HG03439 (cell line): ENCODE measurements at regions not wholly inside any gene's neighbourhood (a gene's known extent, or its start where the extent isn't known, plus 50 kb on each side); places are given as distances from the start of the nearest gene placed in this dataset.
A peak's percentile ranks its signal among the peaks of the same experiment; 100 is the strongest.

Experiments used
- ATAC-seq: cut with Tn5 transposase; IDR thresholded peaks from one replicate; pipeline ENCODE4 v1.9.1; 2021; ENCODE audit warnings: mild to moderate bottlenecking, moderate library complexity; ENCODE audit not compliant: unreplicated experiment

DNA sequence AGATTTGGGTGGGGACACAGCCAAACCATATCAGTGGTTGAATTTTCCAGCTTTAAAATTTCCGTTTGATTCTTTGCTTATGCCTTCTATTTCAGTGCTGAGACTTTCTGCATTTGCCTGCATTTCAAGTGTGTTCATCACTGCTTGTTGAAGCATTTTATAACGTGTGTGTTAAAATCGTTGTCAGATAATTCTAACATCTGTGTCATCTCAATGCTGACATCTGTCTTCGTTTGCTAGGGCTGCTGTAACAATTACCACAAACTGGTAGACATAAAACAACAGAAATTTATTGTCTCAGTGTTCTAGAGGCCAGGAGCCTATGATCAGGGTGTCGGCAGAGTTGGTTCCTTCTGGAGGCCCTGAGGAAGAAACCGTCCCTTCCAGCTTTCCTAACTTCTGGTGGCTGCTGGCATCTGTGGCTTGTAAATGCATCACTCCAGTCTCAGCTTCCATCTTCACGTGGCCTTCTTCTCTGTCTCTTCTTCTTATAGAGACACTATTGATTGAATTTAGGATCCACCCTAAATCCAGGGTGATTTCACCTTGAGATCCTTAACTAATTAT, 71.1 kb upstream of the SDK1 start:
- no peak for ATAC-seq

DNA sequence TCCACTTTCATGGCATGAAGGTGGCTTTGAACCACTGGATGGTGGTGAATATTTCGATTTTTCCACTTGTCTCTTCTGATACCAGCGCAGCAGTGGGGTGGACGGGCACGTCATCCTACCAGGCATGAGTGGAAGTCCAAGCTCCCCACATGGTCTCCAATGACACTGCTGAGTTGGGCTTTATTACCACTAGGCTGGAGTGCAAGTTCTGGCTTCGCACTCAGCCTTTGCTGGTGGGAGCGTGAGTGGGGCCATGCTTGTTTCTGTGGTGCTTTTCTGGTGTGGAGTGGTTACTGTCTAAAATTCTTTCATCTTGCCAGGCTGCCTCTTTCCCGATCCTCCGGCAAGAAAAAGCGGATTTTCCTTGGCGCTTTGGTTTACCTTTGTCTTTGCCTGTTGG, 70.1 kb upstream of the SDK1 start:
- no peak for ATAC-seq

DNA sequence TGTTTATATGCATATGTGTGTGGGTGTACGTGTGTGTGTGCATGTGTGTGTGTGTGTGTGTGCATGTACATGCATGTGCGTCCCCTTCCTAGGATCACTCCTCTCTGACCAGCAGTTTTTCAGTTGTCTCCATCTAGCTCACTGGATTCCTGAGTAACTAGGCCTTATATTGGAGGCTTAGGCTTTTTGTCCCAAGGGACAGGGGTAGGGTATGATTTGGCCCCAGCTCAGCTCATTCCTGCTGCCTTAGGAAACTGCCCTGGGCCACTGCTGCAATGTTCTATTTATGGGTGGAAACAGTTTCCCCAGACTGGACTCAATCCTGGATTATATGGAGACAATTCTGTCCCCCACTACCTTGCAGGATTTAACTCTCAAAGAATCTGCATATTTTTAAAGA, 68.8 kb upstream of the SDK1 start:
- no peak for ATAC-seq

DNA sequence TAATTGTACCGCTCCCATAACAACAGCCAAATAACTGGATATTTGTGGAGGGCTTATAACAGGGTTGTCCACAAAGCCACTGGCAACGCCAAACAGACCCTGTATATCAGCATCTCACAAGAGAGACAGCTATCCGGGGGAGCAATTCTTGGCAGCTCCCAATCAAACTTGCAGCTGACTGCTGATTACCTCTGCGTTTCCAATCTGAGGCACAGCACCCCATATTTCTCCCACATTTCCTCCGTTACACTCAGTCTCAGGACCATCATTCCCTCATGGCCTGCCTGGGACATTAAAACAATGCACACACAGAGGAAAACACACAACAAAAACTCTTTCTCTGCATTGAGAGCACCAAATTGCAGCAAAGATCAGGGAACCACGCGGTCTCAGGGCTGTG, 67.8 kb upstream of the SDK1 start:
- ATAC-seq, result no peak

DNA sequence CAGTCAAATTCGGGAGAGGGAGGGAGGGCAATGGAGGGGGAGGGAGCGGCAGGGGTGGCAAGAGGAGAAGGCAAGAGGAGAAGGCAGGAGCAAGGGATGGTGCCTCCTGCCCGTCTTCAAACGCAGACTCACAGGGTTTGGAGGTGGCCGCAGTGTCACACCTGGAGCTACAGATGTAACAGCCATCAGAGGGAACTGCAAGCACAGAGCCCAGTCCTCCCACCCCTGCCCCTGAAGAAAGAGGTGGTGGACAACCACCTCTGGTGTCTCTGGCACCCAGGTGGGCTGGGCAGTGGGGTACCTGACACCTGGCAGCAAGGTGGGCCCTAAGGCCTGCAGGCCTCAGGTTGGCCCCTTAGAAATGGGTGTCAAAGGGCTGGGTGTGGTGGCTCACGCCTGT, 67.0 kb upstream of the SDK1 start:
- no peak for ATAC-seq

DNA sequence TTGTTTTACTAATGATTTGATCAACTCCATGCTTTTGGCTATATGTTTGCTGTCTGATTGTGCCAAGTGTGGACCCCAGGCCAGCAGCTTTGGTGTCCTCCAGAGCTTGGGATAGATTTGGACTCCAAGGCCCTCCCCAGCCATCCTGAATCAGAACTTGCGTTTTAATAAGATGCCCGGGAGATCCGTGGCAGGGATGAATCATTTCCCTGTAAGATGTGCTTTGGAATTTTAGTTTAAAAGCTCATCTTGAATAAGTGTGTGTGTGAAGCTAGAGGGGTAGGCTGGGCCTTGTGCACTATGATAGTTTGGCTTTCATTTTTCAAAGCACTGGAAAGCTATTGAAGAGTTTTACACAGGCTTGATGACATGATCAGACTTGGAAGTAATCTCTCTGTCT, 66.2 kb upstream of the SDK1 start:
- no peak for ATAC-seq

DNA sequence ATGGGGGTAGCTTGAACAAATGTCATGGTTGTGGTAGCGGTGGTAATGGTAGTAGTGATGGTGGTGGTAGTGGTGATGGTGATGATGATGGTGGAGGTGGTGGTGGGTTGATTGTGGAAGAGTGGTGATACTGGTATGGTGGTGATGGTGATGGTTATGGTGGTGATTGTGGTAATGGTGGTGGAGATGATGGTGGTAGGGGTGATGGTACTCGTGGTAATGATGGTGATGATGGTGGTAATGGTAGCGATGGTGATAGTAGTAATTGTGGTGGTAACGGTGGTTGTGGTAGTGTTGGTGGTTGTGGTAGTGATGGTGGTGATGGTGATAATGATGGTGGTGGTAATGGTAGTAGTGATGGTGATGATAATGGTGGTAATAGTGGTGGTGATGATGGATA, 65.7 kb upstream of the SDK1 start:
- ATAC-seq, result no peak

DNA sequence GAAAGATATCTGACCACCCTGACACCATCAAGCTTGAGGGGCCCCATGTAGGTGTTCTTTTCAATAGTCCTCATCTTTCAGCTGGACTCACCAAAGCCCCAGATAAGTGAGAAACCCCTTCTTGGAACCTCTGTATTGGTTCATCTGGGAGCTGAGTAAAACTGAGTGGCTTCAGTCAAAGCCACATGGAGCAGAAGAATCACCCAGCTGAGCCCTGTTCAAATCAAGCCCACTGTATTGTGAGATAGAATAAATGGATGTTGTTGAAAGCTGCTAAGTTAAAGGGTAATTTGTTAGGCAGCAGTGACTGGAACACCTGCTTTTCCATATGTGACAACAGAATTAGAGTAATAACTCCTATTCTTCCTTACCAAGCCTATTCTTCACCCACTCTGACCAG, 64.8 kb upstream of the SDK1 start:
- no peak for ATAC-seq

DNA sequence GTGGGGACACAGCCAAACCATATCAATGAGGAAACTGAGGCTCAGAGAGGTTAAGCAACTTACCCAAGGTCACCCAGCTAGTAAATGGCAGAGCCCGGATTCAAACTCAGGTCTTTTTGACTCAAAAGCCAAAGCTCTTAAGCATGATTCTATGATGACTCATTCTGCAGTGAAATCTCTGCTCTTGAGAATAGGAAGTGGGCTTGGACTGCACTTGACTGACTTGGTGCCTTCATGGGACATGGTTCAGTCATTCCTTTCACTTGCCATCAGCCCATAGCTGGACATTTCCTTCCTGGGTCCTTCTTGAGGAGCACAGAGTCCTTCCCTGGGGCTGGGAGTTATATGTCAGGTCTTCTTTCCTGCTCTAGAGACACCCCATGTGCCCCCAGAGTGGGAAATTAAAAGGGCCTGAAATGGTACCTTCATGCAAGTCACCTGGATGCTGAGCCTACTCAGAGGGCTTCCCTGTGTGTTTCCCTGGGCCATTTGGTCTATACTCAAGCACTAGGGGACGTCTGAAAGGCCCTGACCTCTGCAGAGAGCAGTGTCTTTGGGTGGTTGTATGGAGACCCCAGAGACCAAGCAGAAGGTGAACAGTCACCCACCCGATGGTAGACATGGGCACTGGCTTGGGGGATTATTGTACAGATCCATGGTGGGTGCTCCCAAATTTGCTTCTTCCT, 62.4 kb upstream of the SDK1 start:
- ATAC-seq, result no peak

DNA sequence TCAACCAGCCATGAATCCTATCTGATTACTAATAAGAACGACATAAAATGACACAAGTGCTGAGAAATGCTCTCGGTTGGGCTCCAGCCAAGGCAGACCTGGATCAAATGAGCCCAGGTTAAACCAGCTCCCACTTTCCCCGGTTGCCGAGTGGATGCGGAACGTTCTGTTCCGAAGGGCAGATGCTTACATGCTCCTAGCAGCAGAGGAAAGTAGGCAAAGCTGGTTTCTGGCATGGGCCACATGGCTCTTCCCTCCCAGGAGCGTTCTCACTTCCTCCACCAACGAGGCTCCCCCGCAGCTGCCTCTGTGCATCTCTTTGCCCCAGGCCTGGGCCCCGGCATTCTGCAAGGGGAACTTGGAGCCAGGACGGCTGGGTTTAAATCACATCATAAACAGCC, 61.8 kb upstream of the SDK1 start:
- no peak for ATAC-seq

DNA sequence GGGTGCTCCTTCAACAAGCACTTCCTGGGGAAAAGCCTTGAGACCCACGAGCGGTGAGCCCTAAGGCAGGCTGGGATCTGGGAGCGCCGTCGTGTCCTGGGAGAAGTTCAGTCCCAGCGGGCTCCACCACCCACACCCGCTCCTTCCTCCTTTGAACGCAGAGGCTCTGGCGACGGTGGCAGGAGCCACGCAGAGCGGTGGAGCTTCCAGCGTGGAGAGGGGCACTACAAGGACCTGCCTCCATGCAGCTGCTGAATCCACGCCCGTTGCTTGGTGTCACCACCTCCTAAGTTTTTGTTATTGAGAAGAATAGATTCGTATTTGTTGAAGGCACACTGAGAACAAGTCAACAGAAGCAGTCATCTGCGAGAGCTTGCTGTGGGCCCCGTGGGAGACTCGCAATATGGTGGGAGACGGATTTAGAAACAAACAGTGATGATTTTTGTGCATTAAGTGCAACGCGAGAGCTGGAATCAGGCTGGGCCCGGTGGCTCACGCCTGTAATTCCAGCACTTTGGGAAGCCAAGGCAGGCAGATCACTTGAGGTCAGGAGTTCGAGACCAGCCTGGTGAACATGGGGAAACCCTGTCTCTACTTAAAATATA, 60.1 kb upstream of the SDK1 start:
- ATAC-seq, result no peak

DNA sequence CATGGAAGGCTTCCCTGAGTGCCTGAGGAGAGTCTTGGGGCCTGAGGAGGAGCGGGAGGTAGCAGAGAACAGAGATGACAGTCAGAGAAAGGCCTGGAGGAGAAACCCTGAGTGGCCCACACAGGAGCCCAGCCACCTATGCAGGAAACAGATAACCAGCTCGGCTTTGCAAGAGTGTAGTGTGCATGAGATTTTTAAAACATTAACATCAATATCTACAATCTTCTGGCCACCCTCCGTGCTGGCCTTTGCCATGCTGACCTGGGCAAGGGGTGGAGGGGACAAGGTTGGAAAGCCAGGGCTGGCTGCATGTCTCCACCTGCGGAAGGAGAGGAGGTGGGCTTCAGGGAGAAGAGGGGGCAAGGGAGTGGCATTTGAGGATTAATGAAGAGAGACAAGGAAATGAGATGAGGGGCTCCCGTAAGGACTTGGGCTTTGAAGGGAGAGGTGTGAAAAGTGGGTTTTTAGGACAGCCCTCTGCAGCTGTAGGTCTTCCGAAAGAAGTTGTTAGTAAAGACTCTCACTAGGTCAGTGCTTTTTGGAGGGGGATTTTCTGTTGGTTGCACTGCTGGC, 59.3 kb upstream of the SDK1 start:
- ATAC-seq, result no peak

DNA sequence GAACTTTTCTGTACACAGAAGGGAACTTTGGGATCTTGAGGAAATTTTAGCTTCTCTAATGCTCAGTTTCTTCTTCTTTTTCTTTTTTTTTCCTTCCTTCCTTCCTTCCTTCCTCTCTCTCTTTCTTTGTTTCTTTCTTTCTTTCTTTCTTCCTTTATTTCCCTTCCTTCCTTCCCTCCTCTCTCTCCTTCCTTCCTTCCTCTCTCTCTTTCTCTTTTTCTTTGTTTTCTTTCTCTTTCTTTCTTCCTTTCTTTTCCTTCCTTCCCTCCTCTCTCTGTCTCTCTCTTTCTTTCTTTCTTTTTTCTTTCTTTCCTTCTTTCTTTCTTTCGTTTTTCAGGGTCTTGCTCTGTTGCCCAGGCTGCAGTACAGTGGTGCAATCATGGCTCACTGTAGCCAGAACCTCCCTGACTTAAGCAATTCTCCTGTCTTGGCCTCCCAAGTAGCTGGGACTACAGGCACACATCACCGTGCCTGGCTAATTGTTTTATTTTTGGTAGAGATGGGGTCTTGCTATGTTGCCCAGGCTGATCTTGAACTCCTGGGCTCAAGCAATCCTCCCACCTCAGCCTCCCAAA, 58.6 kb upstream of the SDK1 start:
- ATAC-seq, result no peak

DNA sequence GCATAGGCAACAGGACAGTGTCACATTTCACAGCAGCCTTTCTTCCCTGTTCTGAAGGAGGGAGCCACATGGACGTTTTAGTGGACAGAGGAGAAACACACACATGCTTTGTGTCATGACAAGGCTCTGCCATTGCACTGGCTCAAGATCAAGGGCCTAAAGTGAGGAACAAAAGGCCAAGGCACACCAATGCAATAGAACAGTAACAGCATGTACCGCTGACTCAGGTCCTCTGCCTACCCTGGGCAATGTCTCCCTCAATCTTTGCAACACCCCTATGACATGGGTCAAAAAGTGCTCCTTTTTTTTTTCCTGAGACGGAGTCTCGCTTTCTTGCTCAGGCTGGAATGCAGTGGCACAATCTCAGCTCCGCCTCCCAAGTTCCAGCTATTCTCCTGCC, 57.8 kb upstream of the SDK1 start:
- no peak for ATAC-seq

DNA sequence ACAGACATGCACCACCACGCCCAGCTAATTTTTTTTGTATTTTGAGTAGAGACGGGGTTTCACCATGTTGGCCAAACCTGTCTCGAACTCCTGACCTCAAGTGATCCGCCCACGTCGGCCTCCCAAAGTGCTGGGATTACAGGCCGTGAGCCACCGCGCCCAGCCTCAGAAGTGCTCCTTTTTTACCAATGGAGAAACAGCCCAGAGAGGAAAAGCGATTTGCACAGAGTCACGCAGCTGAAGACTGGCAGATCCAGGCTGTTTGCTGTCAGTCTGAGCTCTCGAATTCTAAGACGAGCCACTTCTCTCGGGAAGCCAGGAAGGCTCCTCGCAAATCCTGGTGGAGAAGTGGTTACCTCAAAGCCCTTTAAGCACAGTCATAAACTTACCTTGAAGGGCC, 57.4 kb upstream of the SDK1 start:
- ATAC-seq, result no peak

DNA sequence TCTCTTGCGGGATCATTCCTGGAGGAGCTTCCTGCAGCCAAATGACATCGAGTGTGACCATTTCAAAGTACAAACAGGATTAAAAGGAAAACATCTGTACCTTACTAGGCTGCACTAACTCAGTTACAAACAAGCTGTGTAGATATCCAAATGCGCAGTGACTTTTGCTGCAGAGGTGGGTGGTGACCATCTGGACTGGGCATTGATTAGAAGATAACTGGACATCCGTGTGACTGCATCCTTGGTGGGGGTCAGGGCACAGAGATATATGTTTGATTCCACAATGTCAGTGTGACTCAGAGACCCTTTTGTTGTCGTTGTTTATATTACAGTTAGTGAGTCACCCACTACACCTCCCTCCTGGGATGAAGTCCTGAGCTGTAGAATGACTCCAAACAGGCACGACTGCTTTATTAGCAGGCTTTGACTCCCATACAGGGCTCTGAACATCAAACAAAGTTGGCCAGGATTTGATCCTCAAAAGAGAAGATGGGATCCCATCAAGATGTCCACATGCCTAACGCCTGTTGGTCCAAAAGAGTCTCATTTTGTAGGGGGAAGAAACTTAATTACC, 56.7 kb upstream of the SDK1 start:
- no peak for ATAC-seq

DNA sequence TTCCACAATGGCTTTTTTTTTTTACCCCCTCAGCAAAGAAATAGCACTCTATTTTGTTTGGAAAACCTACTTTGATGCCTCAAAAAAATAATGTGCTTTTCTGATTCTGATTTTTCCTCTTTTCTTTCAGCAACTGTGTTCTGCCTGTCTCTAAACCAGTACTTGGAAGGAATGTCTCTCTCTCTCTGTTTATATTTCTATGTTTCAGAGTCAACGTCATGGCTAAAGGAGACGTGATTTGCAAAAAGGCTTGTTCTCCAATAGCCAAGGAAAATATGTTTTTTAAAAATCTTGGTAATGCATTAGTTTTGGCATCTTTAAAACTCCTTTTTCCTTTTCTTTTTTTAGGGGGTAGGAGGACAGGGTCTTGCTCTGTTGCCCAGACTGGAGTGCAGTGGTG, 56.0 kb upstream of the SDK1 start:
- no peak for ATAC-seq

DNA sequence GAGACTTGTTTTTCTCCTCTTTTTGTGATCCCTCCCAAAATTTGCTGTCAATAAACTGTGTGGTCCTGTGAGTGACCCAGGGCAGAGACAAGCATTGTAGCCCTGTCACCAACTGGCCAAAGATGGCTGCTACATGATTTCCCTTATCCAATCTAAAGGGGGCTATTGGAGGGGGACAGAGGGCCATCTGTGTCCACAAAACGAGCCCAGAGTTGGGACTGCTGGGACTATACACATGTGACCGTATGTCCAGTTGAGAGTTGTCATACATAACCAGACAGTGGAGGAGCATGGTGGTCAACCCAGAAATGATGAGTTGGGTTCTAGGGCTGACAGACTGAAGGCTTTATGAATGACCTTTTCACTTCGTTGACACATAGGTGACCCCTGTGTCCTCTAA, 55.3 kb upstream of the SDK1 start:
- no peak for ATAC-seq

DNA sequence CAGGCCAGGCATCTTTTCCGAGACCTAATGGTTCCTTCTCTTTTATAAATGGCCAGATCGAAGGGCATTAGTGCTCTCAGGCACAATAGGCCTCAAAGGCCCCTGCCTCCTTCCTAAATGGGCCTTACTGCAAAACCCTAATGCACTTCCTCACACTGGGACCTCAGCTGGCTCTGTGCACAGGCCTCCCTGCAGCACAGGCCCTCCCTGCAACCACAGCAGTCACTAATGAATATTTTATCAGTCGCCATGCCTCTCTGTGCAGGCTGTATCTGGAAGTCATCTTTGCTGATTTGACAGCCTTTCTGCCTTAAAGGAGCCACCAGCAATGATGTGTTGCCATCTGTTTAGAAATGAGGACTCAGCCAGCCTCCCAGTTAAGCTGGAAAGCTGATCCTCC, 54.9 kb upstream of the SDK1 start:
- no peak for ATAC-seq

DNA sequence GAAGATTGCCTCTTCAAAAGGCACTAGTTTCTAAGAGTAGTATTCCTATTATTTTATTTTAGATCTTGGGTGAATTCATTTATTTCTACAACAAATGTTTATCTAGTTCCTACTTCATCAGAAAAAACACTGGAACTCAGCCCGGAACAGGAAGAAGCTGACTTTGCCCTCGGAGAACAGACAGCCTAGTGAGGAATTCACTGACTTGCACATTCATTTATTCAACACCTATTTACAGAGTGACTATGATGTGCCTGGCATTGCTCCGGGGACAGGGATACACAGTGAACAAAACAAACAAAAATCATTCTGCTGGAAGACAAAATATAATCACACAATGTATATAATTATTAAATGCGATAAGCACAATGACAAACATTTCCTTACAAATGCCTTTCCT, 54.4 kb upstream of the SDK1 start:
- ATAC-seq, result no peak

DNA sequence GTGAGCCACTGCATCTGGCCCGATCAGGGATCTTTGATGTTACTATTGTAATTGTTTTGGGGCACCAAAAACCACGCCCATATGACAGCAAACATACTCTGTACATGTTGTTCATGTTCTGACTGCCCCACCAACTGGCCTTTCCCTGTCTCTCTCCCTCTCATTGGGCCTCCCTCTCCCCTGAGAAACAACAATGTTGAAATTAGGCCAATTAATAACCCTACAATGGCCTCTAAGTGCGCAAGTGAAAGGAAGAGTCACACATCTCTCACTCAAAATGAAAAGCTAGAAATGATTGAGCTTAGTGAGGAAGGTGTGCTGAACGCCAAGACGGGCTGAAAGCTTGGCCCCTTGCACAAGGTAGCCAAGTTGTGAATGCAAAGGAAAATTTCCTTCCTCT, 50.3 kb upstream of the SDK1 start:
- peak; percentile 61 for ATAC-seq
